GM04503 (cell line): ENCODE measurements at regions not wholly inside any gene's neighbourhood (a gene's known extent, or its start where the extent isn't known, plus 50 kb on each side); places are given as distances from the start of the nearest gene placed in this dataset.

Experiments used
- DNase-seq: peaks from one replicate; pipeline ENCODE4 v3.0.0-alpha.2; 2012; ENCODE audit warnings: low read depth

- DNase-seq: no peak
Measured at GRCh38 chr16:9689597-9689996, 492.6 kb downstream of the GRIN2A start.

DNA sequence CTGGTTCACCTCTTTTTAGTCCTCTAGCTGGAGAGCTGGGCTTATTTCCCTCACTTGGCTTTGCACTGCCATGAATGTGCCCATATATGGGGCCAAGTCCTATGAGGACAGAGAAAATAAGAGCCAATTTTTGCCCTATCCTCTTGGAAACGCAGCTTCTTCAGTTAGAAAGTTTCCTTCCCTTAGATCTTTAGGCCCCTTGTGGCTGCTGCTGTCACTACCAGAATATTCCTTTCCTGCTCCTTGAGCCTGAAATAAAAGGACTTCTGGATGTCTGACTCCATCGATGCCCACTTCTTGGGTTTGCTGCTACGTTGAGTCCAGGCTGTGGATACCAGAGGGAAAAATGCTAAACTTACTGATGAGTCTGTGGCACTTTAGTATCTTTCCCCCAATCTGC, 487.1 kb downstream of the GRIN2A start:
- no peak for DNase-seq
